GM12878 (cell line): ENCODE measurements at regions not wholly inside any gene's neighbourhood (a gene's known extent, or its start where the extent isn't known, plus 50 kb on each side); places are given as distances from the start of the nearest gene placed in this dataset.

ENCODE experiments used
- ATAC-seq: fragments of 200-7000 bp; cut with Tn5 transposase; 3 replicates; pipeline ENCODE4 v1.9.1; 2020; ENCODE audit warnings: mild to moderate bottlenecking, moderate library complexity
- BruUV-seq: library from RNA; stranded (reverse); fragments of 400-500 nt; replicated peaks from 2 replicates; lab custom pipeline; 2021; lab: Mats Ljungman, UMichigan
- CTCF ChIA-PET: fragments of 300-600 bp; sonication (Branson Sonifier 250); formaldehyde crosslinking; extraction: SDS; loops from one replicate; lab custom pipeline; 2021; ENCODE audit warnings: inconsistent platforms; lab: Yijun Ruan, JAX
- POLR2A ChIA-PET: fragments of 350-600 bp; formaldehyde crosslinking; extraction: SDS; loops from one replicate; lab custom pipeline; 2021; ENCODE audit warnings: inconsistent platforms; lab: Charles Lee
- RAD21 ChIA-PET: fragments of 300-600 bp; sonication (Branson Sonifier 250); formaldehyde crosslinking; loops from one replicate; lab custom pipeline; 2023; ENCODE audit warnings: antibody characterized with exemption; ENCODE audit not compliant: unreplicated experiment; lab: Charles Lee
- SMC1A ChIA-PET: fragments of 300-600 bp; sonication (Branson Sonifier 250); formaldehyde crosslinking; loops from one replicate; lab custom pipeline; 2023; ENCODE audit not compliant: unreplicated experiment, uncharacterized antibody; lab: Charles Lee
- DNase-seq: peaks from one replicate; pipeline ENCODE4 v3.0.0-alpha.2; 2011; ENCODE audit warnings: low read depth, low spot score
- FAIRE-seq: peaks from 3 replicates; lab custom pipeline; 2011; peaks lifted over from hg19 to GRCh38; lab: Jason Lieb, UNC
- H2AFZ ChIP-seq: 2 replicates; pipeline ENCODE4 v1.6.0; 2011; ENCODE audit warnings: low read depth, low read length, control low read depth; ENCODE audit not compliant: control insufficient read depth
- H3K27ac ChIP-seq: 2 replicates; pipeline ENCODE4 v1.5.1; 2011; ENCODE audit warnings: control low read depth; ENCODE audit not compliant: control insufficient read depth, insufficient read depth
- H3K27me3 ChIP-seq, 2 experiments: replicated peaks in 1 of 2; 2 replicates each; pipeline versions ENCODE4 v1.6.0 to v1.6.1; 2011; ENCODE audit warnings: low read length in 1 of 2; ENCODE audit not compliant: control insufficient read depth in 2 of 2, insufficient read depth in 2 of 2
- H3K36me3 ChIP-seq, 2 experiments: 2 replicates each; pipeline ENCODE4 v1.5.1; 2011; ENCODE audit warnings: low read length in 1 of 2; ENCODE audit not compliant: control insufficient read depth in 2 of 2, insufficient read depth in 2 of 2
- H3K4me1 ChIP-seq: 2 replicates; pipeline ENCODE4 v1.6.1; 2011; ENCODE audit warnings: mild to moderate bottlenecking, low read length, moderate library complexity, mixed read lengths; ENCODE audit not compliant: control insufficient read depth, insufficient read depth
- H3K4me2 ChIP-seq: 2 replicates; pipeline ENCODE4 v1.6.0; 2011; ENCODE audit warnings: control low read depth; ENCODE audit not compliant: control insufficient read depth, insufficient read depth
- H3K4me3 ChIP-seq: fragments of 200-600 bp; sonication (generic); 2 replicates; pipeline ENCODE4 v1.5.1; 2016
- H3K79me2 ChIP-seq: 2 replicates; pipeline ENCODE4 v1.6.0; 2011; ENCODE audit warnings: low read length; ENCODE audit not compliant: control insufficient read depth, insufficient read depth
- H3K9ac ChIP-seq: 2 replicates; pipeline ENCODE4 v1.8.0; 2011; ENCODE audit warnings: low read length, control low read depth, mixed read lengths; ENCODE audit not compliant: control insufficient read depth, insufficient read depth
- H3K9me3 ChIP-seq: replicated peaks from 3 replicates; pipeline ENCODE4 v1.5.1; 2011; ENCODE audit warnings: mild to moderate bottlenecking, low read length; ENCODE audit not compliant: control insufficient read depth, insufficient read depth
- H4K20me1 ChIP-seq: 2 replicates; pipeline ENCODE4 v1.6.0; 2011; ENCODE audit not compliant: control insufficient read depth, insufficient read depth
- CBFB ChIP-seq: IDR thresholded peaks from 2 replicates; pipeline ENCODE4 v1.6.1; 2016; ENCODE audit warnings: antibody characterized with exemption, low read depth
- CEBPB ChIP-seq, 2 experiments: fragments of 150-350 bp in 1 of 2; IDR thresholded peaks; 2 replicates each; pipeline ENCODE4 v1.6.1; 2012 to 2014; ENCODE audit warnings: low read depth in 2 of 2, low read length in 2 of 2, borderline replicate concordance in 1 of 2, inconsistent platforms in 1 of 2
- FOXK2 ChIP-seq: fragments of 450-650 bp; IDR thresholded peaks from 2 replicates; pipeline ENCODE4 v1.6.1; 2017; ENCODE audit warnings: mild to moderate bottlenecking, moderate library complexity
- FOXM1 ChIP-seq: IDR thresholded peaks from 2 replicates; pipeline ENCODE4 v1.6.1; 2012; ENCODE audit warnings: low read depth, mild to moderate bottlenecking, inconsistent platforms, low read length, moderate library complexity
- HDGF ChIP-seq: fragments of 450-650 bp; IDR thresholded peaks from 2 replicates; pipeline ENCODE4 v1.6.1; 2016; ENCODE audit warnings: antibody characterized with exemption
- MTA3 ChIP-seq: IDR thresholded peaks from 2 replicates; pipeline ENCODE4 v1.6.1; 2012; ENCODE audit warnings: low read length, inconsistent platforms, borderline replicate concordance
- POU2F2 ChIP-seq: IDR thresholded peaks from 3 replicates; pipeline ENCODE4 v1.6.1; 2011; ENCODE audit warnings: low read depth, mild to moderate bottlenecking, low read length, borderline replicate concordance
- RAD21 ChIP-seq: IDR thresholded peaks from 2 replicates; pipeline ENCODE4 v1.6.1; 2011; ENCODE audit warnings: mild to moderate bottlenecking, low read depth, low read length, moderate library complexity; ENCODE audit not compliant: insufficient read depth
- SMC3 ChIP-seq: IDR thresholded peaks from 2 replicates; pipeline ENCODE4 v1.6.1; 2011; ENCODE audit warnings: low read length, improper control_type of control experiment, borderline replicate concordance
- SPI1 ChIP-seq: IDR thresholded peaks from 2 replicates; pipeline ENCODE4 v1.6.1; 2011; ENCODE audit warnings: low read depth, mild to moderate bottlenecking, low read length, moderate library complexity, borderline replicate concordance; ENCODE audit not compliant: insufficient read depth
- TARDBP ChIP-seq: IDR thresholded peaks from 2 replicates; pipeline ENCODE4 v1.6.1; 2016; ENCODE audit warnings: borderline replicate concordance
- TBL1XR1 ChIP-seq: IDR thresholded peaks from 2 replicates; pipeline ENCODE4 v1.6.1; 2012; ENCODE audit warnings: low read depth, low read length, improper control_type of control experiment
- ZZZ3 ChIP-seq: IDR thresholded peaks from 2 replicates; pipeline ENCODE4 v1.6.1; 2011; ENCODE audit warnings: low read depth; ENCODE audit not compliant: control insufficient read depth, insufficient read length
- WGBS: methylation state at CpG from one replicate; pipeline ENCODE4 v1.1.6; 2016; ENCODE audit warnings: low lambda C conversion rate; ENCODE audit not compliant: insufficient replicate concordance, insufficient coverage; ENCODE audit errors: missing lambda C conversion rate; 5-methylcytosine and 5-hydroxymethylcytosine counted together
- in situ Hi-C: fragments of 300-500 bp; cut with MboI; formaldehyde crosslinking; loops from 9 replicates; pipeline ENCODE4 v1.14.3; 2018; ENCODE audit warnings: mixed read lengths
- intact Hi-C: fragments of 100-400 bp; cut with micrococcal nuclease; formaldehyde crosslinking; loops from one replicate; pipeline ENCODE4 v1.14.2; 2022; ENCODE audit not compliant: unreplicated experiment

GRCh38 chr1:38175121-38175520, 128.5 kb upstream of the POU3F1 start:
- no peak overlapping the region for H3K9ac ChIP-seq
- intact Hi-C loops = loop anchor here (10.0 kb wide), 1 partner anchor 300 kb away; no protein-coding TSS in a partner anchor
- H3K9me3 ChIP-seq = no peaks in the 10 kb centered on the region
- H4K20me1 ChIP-seq = no peaks in the 10 kb centered on the region
- no peak overlapping the region for H3K4me3 ChIP-seq
- ATAC-seq = no peak
- ChIA-PET RAD21 (interaction anchor here (1.1 to 3.5 kb wide), 4 partner anchors 16 to 138 kb away, joined by 3 to 32 read pairs (median 10); no protein-coding TSS in a partner anchor), SMC1A (interaction anchor here (1.0 to 5.7 kb wide), 8 partner anchors 14 to 300 kb away, joined by 3 to 74 read pairs (median 16); no protein-coding TSS in a partner anchor)
- no peak overlapping the region for H3K4me2 ChIP-seq
- TF ChIP-seq CEBPB (IDR thresholded peaks at IDR 0.05; ENCODE audit: borderline replicate concordance in 1 of 2, low read depth in 2 of 2, low read length in 2 of 2) = no peak
- TF ChIP-seq MTA3 = no peak
- no peak for TF ChIP-seq HDGF
- TF ChIP-seq SPI1 = no peak
- TF ChIP-seq FOXM1 = no peak
- TF ChIP-seq TARDBP = no peak
- TF ChIP-seq RAD21 = no peak
- no peak for TF ChIP-seq POU2F2
- no peak for TF ChIP-seq FOXK2
- TF ChIP-seq SMC3 = no peak
- no peak for TF ChIP-seq ZZZ3
- TF ChIP-seq CBFB = no peak
- no peak for TF ChIP-seq TBL1XR1
- TF ChIP-seq, all 136 proteins: peak for 0
- no peak overlapping the region for H2AFZ ChIP-seq
- no peaks in the 10 kb centered on the region for H3K79me2 ChIP-seq
- H3K4me1 ChIP-seq = peaks cover 30% of the 10 kb centered on the region
- BruUV-seq = no TSS peak
- in situ Hi-C loops = no loop called here
- WGBS = 87% methylated on average over 7 of the region's 9 CpGs
- POLR2A ChIA-PET = no interaction called here
- FAIRE-seq = no peak
- CTCF ChIA-PET = interaction anchor here (1.5 to 4.5 kb wide), 4 partner anchors 23 to 353 kb away, joined by 3 to 41 read pairs (median 8); no protein-coding TSS in a partner anchor
- H3K27me3 ChIP-seq = no peaks in the 10 kb centered on the region
- no peaks in the 10 kb centered on the region for H3K36me3 ChIP-seq
- H3K27ac ChIP-seq = no peak overlapping the region
- DNase-seq = no peak
